Neuronal stem cell (in vitro differentiated cells): ENCODE measurements at regions not wholly inside any gene's neighbourhood (a gene's known extent, or its start where the extent isn't known, plus 50 kb on each side); places are given as distances from the start of the nearest gene placed in this dataset.

ENCODE experiments used
- DNase-seq: peaks from one replicate; pipeline ENCODE4 v3.0.0-alpha.2; 2013; ENCODE audit warnings: low spot score
- H2AFZ ChIP-seq: one replicate; pipeline ENCODE4 v1.6.1; 2013; ENCODE audit warnings: mild to moderate bottlenecking, low read length, inconsistent platforms
- H2AK5ac ChIP-seq: 2 replicates; pipeline ENCODE4 v1.6.1; 2013; ENCODE audit warnings: low read depth, mild to moderate bottlenecking, inconsistent platforms, low read length, moderate library complexity, mixed read lengths
- H2BK120ac ChIP-seq: 2 replicates; pipeline ENCODE4 v1.6.1; 2013; ENCODE audit warnings: low read depth, mild to moderate bottlenecking, inconsistent platforms, low read length, moderate library complexity, mixed read lengths
- H2BK12ac ChIP-seq: one replicate; pipeline ENCODE4 v1.6.1; 2013; ENCODE audit warnings: low read length, inconsistent platforms
- H2BK15ac ChIP-seq: 2 replicates; pipeline ENCODE4 v1.6.1; 2013; ENCODE audit warnings: mild to moderate bottlenecking, low read length, inconsistent platforms, mixed read lengths
- H2BK5ac ChIP-seq: one replicate; pipeline ENCODE4 v1.6.1; 2013; ENCODE audit warnings: inconsistent platforms, mild to moderate bottlenecking, low read length, moderate library complexity
- H3K14ac ChIP-seq: one replicate; pipeline ENCODE4 v1.6.1; 2013; ENCODE audit warnings: low read length, inconsistent platforms
- H3K18ac ChIP-seq: 2 replicates; pipeline ENCODE4 v1.6.1; 2013; ENCODE audit warnings: low read length, inconsistent platforms
- H3K23ac ChIP-seq: 2 replicates; pipeline ENCODE4 v1.6.1; 2013; ENCODE audit warnings: low read depth, mild to moderate bottlenecking, mixed read lengths, low read length, inconsistent platforms; ENCODE audit not compliant: poor library complexity
- H3K27ac ChIP-seq: replicated peaks from 3 replicates; pipeline ENCODE4 v1.5.1; 2013; ENCODE audit warnings: low read length, inconsistent platforms
- H3K27me3 ChIP-seq, 3 experiments: 2 replicates each; pipeline ENCODE4 v1.6.1; 2013; ENCODE audit warnings: low read length in 3 of 3, mild to moderate bottlenecking in 2 of 3, inconsistent platforms in 1 of 3, low read depth in 1 of 3, mixed read lengths in 1 of 3, moderate library complexity in 1 of 3; ENCODE audit not compliant: control insufficient read depth in 3 of 3, insufficient read depth in 3 of 3
- H3K36me3 ChIP-seq, 2 donors: replicated peaks in 1 of 2; 2 replicates each; pipeline ENCODE4 v1.6.1; 2013; ENCODE audit warnings: low read length in 2 of 2; ENCODE audit not compliant: control insufficient read depth in 2 of 2, insufficient read depth in 2 of 2
- H3K4ac ChIP-seq: 2 replicates; pipeline ENCODE4 v1.6.1; 2013; ENCODE audit warnings: inconsistent platforms, mild to moderate bottlenecking, low read length, moderate library complexity
- H3K4me1 ChIP-seq, 2 donors: 1 replicate in 1 of 2; 2 replicates in 1 of 2; pipeline ENCODE4 v1.6.1; 2013; ENCODE audit warnings: low read length in 2 of 2, low read depth in 1 of 2; ENCODE audit not compliant: control insufficient read depth in 2 of 2, insufficient read depth in 1 of 2
- H3K4me2 ChIP-seq: one replicate; pipeline ENCODE4 v1.6.1; 2013; ENCODE audit warnings: mild to moderate bottlenecking, low read length, inconsistent platforms; ENCODE audit not compliant: insufficient read depth, poor library complexity, severe bottlenecking
- H3K4me3 ChIP-seq, 2 donors: 2 replicates each; pipeline ENCODE4 v1.5.1; 2013; ENCODE audit warnings: low read length in 2 of 2, mild to moderate bottlenecking in 2 of 2, inconsistent platforms in 1 of 2, moderate library complexity in 1 of 2
- H3K79me1 ChIP-seq: one replicate; pipeline ENCODE4 v1.6.1; 2013; ENCODE audit warnings: low read depth, mild to moderate bottlenecking, inconsistent platforms, low read length, moderate library complexity
- H3K9ac ChIP-seq: one replicate; pipeline ENCODE4 v1.6.1; 2013; ENCODE audit warnings: mild to moderate bottlenecking, low read depth, low read length, inconsistent platforms; ENCODE audit not compliant: poor library complexity
- H3K9me3 ChIP-seq, 2 donors: replicated peaks in 1 of 2; 2 replicates each; pipeline versions ENCODE3 to v1.6.1; 2013; ENCODE audit warnings: low read length in 2 of 2, mild to moderate bottlenecking in 2 of 2, inconsistent platforms in 1 of 2, low read depth in 1 of 2, mixed read lengths in 1 of 2, moderate library complexity in 1 of 2; ENCODE audit not compliant: control insufficient read depth in 2 of 2, insufficient read depth in 1 of 2
- H4K8ac ChIP-seq: one replicate; pipeline ENCODE4 v1.6.1; 2013; ENCODE audit warnings: low read depth, mild to moderate bottlenecking, inconsistent platforms, low read length, moderate library complexity
- H4K91ac ChIP-seq: one replicate; pipeline ENCODE4 v1.6.1; 2013; ENCODE audit warnings: low read length, low read depth, mild to moderate bottlenecking, inconsistent platforms; ENCODE audit not compliant: poor library complexity
- WGBS, 2 donors: extraction: QIAGEN DNeasy Blood & Tissue Kit; methylation state at CpG; one replicate each; pipeline ENCODE4 v1.1.7; 2013; ENCODE audit warnings: missing lambda C conversion rate in 2 of 2, mixed read lengths in 1 of 2; ENCODE audit not compliant: insufficient read length in 2 of 2, insufficient replicate concordance in 1 of 2; ENCODE audit errors: extremely low coverage in 2 of 2; 5-methylcytosine and 5-hydroxymethylcytosine counted together

DNA sequence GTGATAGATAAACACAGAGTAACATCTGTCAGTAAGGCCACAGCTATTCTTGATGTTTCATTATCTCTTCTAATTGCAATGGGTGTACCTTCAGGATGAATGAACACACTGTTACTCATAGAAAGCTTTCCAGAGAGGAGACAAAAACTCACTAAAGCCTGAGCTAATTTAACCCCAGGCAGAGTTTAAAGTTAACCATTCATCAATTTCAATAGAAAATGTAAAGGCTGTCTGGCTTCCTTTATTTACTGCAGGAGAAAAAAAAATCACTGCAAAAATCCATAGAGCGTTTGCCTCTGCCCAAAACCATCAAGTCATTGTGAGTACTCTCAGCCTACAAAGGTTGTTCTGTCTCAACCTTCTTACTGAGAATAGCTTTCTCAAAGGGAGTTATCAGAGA is 376.9 kb downstream of the PPP4R3C start:
- no peaks in the 10 kb centered on the region for H3K27me3 ChIP-seq
- peak overlapping the region; percentile 31 for H3K27ac ChIP-seq

DNA sequence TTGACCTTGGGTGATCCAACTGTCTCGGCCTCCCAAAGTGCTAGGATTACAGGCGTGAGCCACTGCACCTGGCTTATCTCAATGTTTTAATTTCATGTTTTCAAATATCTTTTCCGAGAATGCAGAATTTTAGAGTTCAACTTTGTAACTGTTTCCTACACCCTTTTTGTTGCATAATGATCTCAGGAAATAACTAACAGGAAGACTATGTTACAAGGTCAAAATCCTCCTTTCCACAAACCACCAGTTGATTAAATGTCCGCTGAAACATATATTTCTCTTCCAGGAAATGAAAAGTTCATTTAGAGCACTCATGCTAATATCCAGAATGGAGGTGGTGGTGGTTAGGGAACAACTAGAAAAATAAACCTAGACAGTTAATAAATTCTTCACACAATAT is 377.8 kb downstream of the PPP4R3C start:
- H3K27ac ChIP-seq, result no peak overlapping the region
- no peak overlapping the region for H4K91ac ChIP-seq
- H3K4me1 ChIP-seq, result no peaks in the 10 kb centered on the region
- no peak overlapping the region for H2AFZ ChIP-seq
- DNase-seq, result no peak
- H2BK15ac ChIP-seq, result no peak overlapping the region
- H2BK5ac ChIP-seq, result no peak overlapping the region
- no peak overlapping the region for H2AK5ac ChIP-seq
- WGBS, 2 donors, result no CpG with 5 or more reads among the region's 4 CpGs
- no peaks in the 10 kb centered on the region for H3K79me1 ChIP-seq
- H2BK12ac ChIP-seq, result no peak overlapping the region
- H2BK120ac ChIP-seq, result no peak overlapping the region
- H3K4ac ChIP-seq, result no peak overlapping the region
- H3K23ac ChIP-seq, result no peak overlapping the region
- no peak overlapping the region for H3K4me3 ChIP-seq
- no peak overlapping the region for H4K8ac ChIP-seq
- H3K4me2 ChIP-seq, result no peak overlapping the region
- no peak overlapping the region for H3K18ac ChIP-seq
- no peaks in the 10 kb centered on the region for H3K27me3 ChIP-seq
- H3K36me3 ChIP-seq, result no peaks in the 10 kb centered on the region
- no peak overlapping the region for H3K9ac ChIP-seq
- H3K9me3 ChIP-seq, result no peaks in the 10 kb centered on the region
- H3K14ac ChIP-seq, result no peak overlapping the region

More for the DNA sequence above, 376.9 kb downstream of the PPP4R3C start:
- WGBS, 2 donors, result no CpG with 5 or more reads among the region's 1 CpG
- no peaks in the 10 kb centered on the region for H3K36me3 ChIP-seq
- DNase-seq, result peak; percentile 27
- H3K23ac ChIP-seq, result no peak overlapping the region
- no peak overlapping the region for H3K4me3 ChIP-seq
- no peak overlapping the region for H3K4me2 ChIP-seq
- no peak overlapping the region for H3K9ac ChIP-seq
- no peaks in the 10 kb centered on the region for H3K9me3 ChIP-seq
- no peak overlapping the region for H4K91ac ChIP-seq
- no peak overlapping the region for H3K4ac ChIP-seq
- H2BK5ac ChIP-seq, result no peak overlapping the region
- H2AK5ac ChIP-seq, result no peak overlapping the region
- no peak overlapping the region for H2BK15ac ChIP-seq
- no peak overlapping the region for H2BK12ac ChIP-seq
- H3K18ac ChIP-seq, result no peak overlapping the region
- H3K14ac ChIP-seq, result no peak overlapping the region
- H2AFZ ChIP-seq, result no peak overlapping the region
- no peaks in the 10 kb centered on the region for H3K4me1 ChIP-seq
- no peak overlapping the region for H4K8ac ChIP-seq
- no peak overlapping the region for H2BK120ac ChIP-seq
- no peaks in the 10 kb centered on the region for H3K79me1 ChIP-seq

DNA sequence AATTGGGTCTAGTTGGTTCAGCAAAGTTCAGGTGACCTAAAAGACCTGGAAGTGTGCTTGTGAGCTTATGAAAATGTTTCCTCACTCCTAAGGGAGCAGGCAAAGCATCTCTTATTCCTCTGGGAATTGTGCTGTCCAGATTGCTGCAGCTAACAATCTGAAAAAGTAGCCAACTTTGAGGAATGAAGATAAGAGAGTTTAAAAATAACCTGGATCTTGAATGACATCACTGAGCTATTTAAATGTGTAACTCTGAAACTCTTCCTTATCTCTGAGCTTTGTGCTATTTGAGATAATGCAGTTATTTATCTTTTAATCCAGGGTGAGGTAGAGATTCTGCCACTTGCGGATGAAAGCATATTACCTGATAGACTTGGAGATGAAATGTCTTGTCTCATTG is 384.8 kb downstream of the PPP4R3C start:
- no peak overlapping the region for H4K8ac ChIP-seq
- no peak overlapping the region for H2BK12ac ChIP-seq
- H3K14ac ChIP-seq, result no peak overlapping the region
- no peak overlapping the region for H3K4me2 ChIP-seq
- no peak overlapping the region for H3K9ac ChIP-seq
- no peak overlapping the region for H3K4me3 ChIP-seq
- H3K27me3 ChIP-seq, result no peaks in the 10 kb centered on the region
- no peak overlapping the region for H2AK5ac ChIP-seq
- H3K4ac ChIP-seq, result no peak overlapping the region
- no peak overlapping the region for H3K27ac ChIP-seq
- H2AFZ ChIP-seq, result no peak overlapping the region
- H3K18ac ChIP-seq, result no peak overlapping the region
- no peak overlapping the region for H2BK15ac ChIP-seq
- no peaks in the 10 kb centered on the region for H3K9me3 ChIP-seq
- H3K23ac ChIP-seq, result no peak overlapping the region
- no CpG with 5 or more reads among the region's 1 CpG for WGBS, 2 donors
- no peak for DNase-seq
- no peaks in the 10 kb centered on the region for H3K4me1 ChIP-seq
- H2BK5ac ChIP-seq, result no peak overlapping the region
- no peak overlapping the region for H2BK120ac ChIP-seq
- H3K36me3 ChIP-seq, result no peaks in the 10 kb centered on the region
- H3K79me1 ChIP-seq, result no peaks in the 10 kb centered on the region
- H4K91ac ChIP-seq, result no peak overlapping the region

DNA sequence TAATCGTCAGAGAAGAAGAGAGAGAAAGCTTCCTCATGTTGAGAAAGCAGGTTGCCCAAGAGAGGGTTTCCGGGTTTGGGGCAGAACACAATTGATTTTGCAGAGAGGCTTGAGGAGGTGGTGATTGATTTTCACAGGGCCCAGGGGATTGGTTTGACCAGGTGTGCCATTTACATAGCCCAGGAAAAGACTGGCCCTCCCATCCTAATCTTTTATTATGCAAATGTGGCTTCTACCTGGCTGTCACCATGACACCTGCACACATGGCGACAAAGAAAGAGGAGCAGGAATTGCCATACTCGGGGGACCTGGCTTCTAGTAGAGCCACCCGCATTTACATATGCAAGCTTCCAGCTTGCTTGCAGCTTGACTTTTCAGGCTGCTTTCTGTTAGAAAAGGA is 405.3 kb downstream of the PPP4R3C start:
- H3K18ac ChIP-seq, result no peak overlapping the region
- WGBS, 2 donors, result no CpG with 5 or more reads among the region's 5 CpGs
- H4K91ac ChIP-seq, result no peak overlapping the region
- H3K23ac ChIP-seq, result no peak overlapping the region
- H3K4me1 ChIP-seq, result no peaks in the 10 kb centered on the region
- no peak overlapping the region for H2BK12ac ChIP-seq
- H3K4ac ChIP-seq, result no peak overlapping the region
- no peak overlapping the region for H3K4me2 ChIP-seq
- no peaks in the 10 kb centered on the region for H3K9me3 ChIP-seq
- no peak overlapping the region for H3K27ac ChIP-seq
- no peak for DNase-seq
- no peak overlapping the region for H3K14ac ChIP-seq
- no peak overlapping the region for H3K9ac ChIP-seq
- no peak overlapping the region for H2BK5ac ChIP-seq
- H2AK5ac ChIP-seq, result no peak overlapping the region
- H3K36me3 ChIP-seq, result no peaks in the 10 kb centered on the region
- no peaks in the 10 kb centered on the region for H3K27me3 ChIP-seq
- H2AFZ ChIP-seq, result no peak overlapping the region
- H4K8ac ChIP-seq, result no peak overlapping the region
- H2BK120ac ChIP-seq, result no peak overlapping the region
- no peak overlapping the region for H2BK15ac ChIP-seq
- no peaks in the 10 kb centered on the region for H3K79me1 ChIP-seq
- H3K4me3 ChIP-seq, result no peak overlapping the region
